K562 (cell line): ENCODE measurements at regions not wholly inside any gene's neighbourhood (a gene's known extent, or its start where the extent isn't known, plus 50 kb on each side); places are given as distances from the start of the nearest gene placed in this dataset.

Experiments used
- ATAC-seq: fragments of 200-7000 bp; cut with Tn5 transposase; 3 replicates; pipeline ENCODE4 v1.9.1; 2020; ENCODE audit warnings: moderate library complexity
- BruUV-seq: library from RNA; stranded (reverse); fragments of 400-500 nt; replicated peaks from 2 replicates; lab custom pipeline; 2021; lab: Mats Ljungman, UMichigan
- CTCF ChIA-PET: fragments of 300-600 bp; formaldehyde crosslinking; extraction: SDS; loops from one replicate; lab custom pipeline; 2021; ENCODE audit warnings: low intra/inter-chr PET ratio; lab: Yijun Ruan, JAX
- POLR2A ChIA-PET: fragments of 300-600, 350-650 bp; sonication (Branson Sonifier 250); formaldehyde crosslinking; extraction: SDS; loops from one replicate; lab custom pipeline; 2021; ENCODE audit warnings: antibody characterized with exemption, inconsistent platforms; lab: Yijun Ruan, JAX
- DNase-seq, 4 experiments: peaks; one replicate each; pipeline versions ENCODE4 v3.0.0 to v3.0.0-alpha.2; 2011 to 2018; ENCODE audit warnings: low spot score in 3 of 4, mixed read lengths in 3 of 4; ENCODE audit errors: extremely low read depth in 1 of 4
- FAIRE-seq: peaks from 2 replicates; lab custom pipeline; 2011; peaks lifted over from hg19 to GRCh38; lab: Jason Lieb, UNC
- H2AFZ ChIP-seq: 2 replicates; pipeline ENCODE4 v1.6.0; 2011; ENCODE audit warnings: low read depth, low read length, control low read depth, inconsistent platforms
- H3K27ac ChIP-seq: fragments of 200-600 bp; 3 replicates; pipeline ENCODE4 v1.8.0; 2011; ENCODE audit warnings: low read depth, mild to moderate bottlenecking, control low read depth, inconsistent platforms, low read length, moderate library complexity, mixed read lengths; ENCODE audit errors: extremely low read depth
- H3K27me3 ChIP-seq, 2 experiments: fragments of 300-600 bp in 1 of 2; 2 replicates in 1 of 2; 3 replicates in 1 of 2; pipeline versions ENCODE4 v1.6.0 to v1.8.0; 2011; ENCODE audit warnings: inconsistent platforms in 2 of 2, low read length in 2 of 2, mild to moderate bottlenecking in 1 of 2, mixed read lengths in 1 of 2, moderate library complexity in 1 of 2; ENCODE audit not compliant: control insufficient read depth in 2 of 2, insufficient read depth in 2 of 2
- H3K36me3 ChIP-seq: fragments of 300-600 bp; 3 replicates; pipeline ENCODE4 v1.8.0; 2011; ENCODE audit warnings: mild to moderate bottlenecking, low read length, inconsistent platforms; ENCODE audit not compliant: control insufficient read depth, insufficient read depth
- H3K4me1 ChIP-seq, 2 experiments: fragments of 200-600 bp in 1 of 2; replicated peaks in 1 of 2; 2 replicates in 1 of 2; 3 replicates in 1 of 2; pipeline versions ENCODE4 v1.5.1 to v1.8.0; 2011; ENCODE audit warnings: inconsistent platforms in 2 of 2, low read length in 2 of 2, mild to moderate bottlenecking in 1 of 2, mixed read lengths in 1 of 2, moderate library complexity in 1 of 2; ENCODE audit not compliant: control insufficient read depth in 2 of 2, insufficient read depth in 2 of 2
- H3K4me2 ChIP-seq: 2 replicates; pipeline ENCODE4 v1.6.1; 2011; ENCODE audit warnings: low read length, control low read depth, inconsistent platforms, mixed read lengths; ENCODE audit not compliant: insufficient read depth
- H3K4me3 ChIP-seq: fragments of 200-600 bp; sonication (generic), shearing (Covaris generic); 2 replicates; pipeline ENCODE4 v1.5.1; 2016; ENCODE audit warnings: control low read depth, inconsistent platforms
- H3K79me2 ChIP-seq: fragments of 200-600 bp; 3 replicates; pipeline ENCODE4 v1.8.0; 2011; ENCODE audit warnings: low read length, inconsistent platforms; ENCODE audit not compliant: control insufficient read depth, insufficient read depth
- H3K9ac ChIP-seq, 2 experiments: 2 replicates each; pipeline versions ENCODE4 v1.6.0 to v1.6.1; 2011; ENCODE audit warnings: low read depth in 2 of 2, low read length in 2 of 2, control low read depth in 1 of 2, inconsistent platforms in 1 of 2, mild to moderate bottlenecking in 1 of 2, mixed read lengths in 1 of 2; ENCODE audit not compliant: insufficient read depth in 1 of 2
- H3K9me1 ChIP-seq: one replicate; pipeline ENCODE4 v1.6.0; 2011; ENCODE audit warnings: inconsistent platforms, mild to moderate bottlenecking, low read length, moderate library complexity; ENCODE audit not compliant: control insufficient read depth, insufficient read depth
- H3K9me3 ChIP-seq: replicated peaks from 2 replicates; pipeline ENCODE4 v1.5.1; 2011; ENCODE audit warnings: low read depth, low read length, inconsistent platforms; ENCODE audit not compliant: control insufficient read depth, insufficient read depth
- H4K20me1 ChIP-seq: replicated peaks from 2 replicates; pipeline ENCODE4 v1.6.1; 2011; ENCODE audit warnings: low read length, inconsistent platforms, mixed read lengths; ENCODE audit not compliant: control insufficient read depth, insufficient read depth
- CBFB ChIP-seq: sonication (generic); formaldehyde crosslinking; IDR thresholded peaks from 2 replicates; pipeline ENCODE4 v1.4.0; 2020; ENCODE audit warnings: mild to moderate bottlenecking, missing genetic modification reagents
- CCNT2 ChIP-seq: IDR thresholded peaks from 2 replicates; pipeline ENCODE4 v1.6.1; 2011; ENCODE audit warnings: borderline replicate concordance, low read depth, mild to moderate bottlenecking, moderate library complexity, mixed read lengths, low read length; ENCODE audit not compliant: insufficient read length; ENCODE audit errors: extremely low read depth
- CHCHD3 ChIP-seq: fragments of 250-450 bp; sonication (Bioruptor Pico); IDR thresholded peaks from 2 replicates; pipeline ENCODE4 v2.1.2; 2022; ENCODE audit warnings: mild to moderate bottlenecking
- GTF2F1 ChIP-seq: IDR thresholded peaks from 2 replicates; pipeline ENCODE4 v1.6.1; 2011; ENCODE audit warnings: low read depth, low read length, improper control_type of control experiment
- MEF2D ChIP-seq: conservative IDR thresholded peaks from 2 replicates; pipeline ENCODE4 v1.6.1; 2016; ENCODE audit warnings: low read depth, missing genetic modification characterization, missing compliant biosample characterization
- NCOA2 ChIP-seq, 2 experiments: fragments of 450-650 bp; IDR thresholded peaks; 2 replicates each; pipeline ENCODE4 v1.6.1; 2018; ENCODE audit warnings: mild to moderate bottlenecking in 2 of 2, moderate library complexity in 1 of 2; ENCODE audit not compliant: partially characterized antibody in 2 of 2
- SIN3A ChIP-seq, 2 experiments: fragments of 150-350 bp in 1 of 2; IDR thresholded peaks; 2 replicates each; pipeline ENCODE4 v1.6.1; 2011 to 2016; ENCODE audit warnings: borderline replicate concordance in 2 of 2, low read depth in 2 of 2, low read length in 2 of 2, mild to moderate bottlenecking in 2 of 2, moderate library complexity in 2 of 2; ENCODE audit not compliant: control insufficient read depth in 1 of 2
- TARDBP ChIP-seq: fragments of 450-650 bp; IDR thresholded peaks from 2 replicates; pipeline ENCODE4 v1.6.1; 2016
- TFAM ChIP-seq: fragments of 250-450 bp; sonication (Bioruptor Pico); conservative IDR thresholded peaks from 2 replicates; pipeline ENCODE4 v1.5.0; 2021; ENCODE audit warnings: mild to moderate bottlenecking, moderate library complexity
- TSC22D4 ChIP-seq: fragments of 450-650 bp; IDR thresholded peaks from 2 replicates; pipeline ENCODE4 v1.6.1; 2016; ENCODE audit warnings: missing genetic modification characterization, missing biosample characterization, control low read depth
- ZNF133 ChIP-seq: fragments of 250-450 bp; sonication (Bioruptor Pico); IDR thresholded peaks from 2 replicates; pipeline ENCODE4 v1.4.0; 2020; ENCODE audit warnings: mild to moderate bottlenecking
- ZNF41 ChIP-seq: fragments of 250-450 bp; sonication (Bioruptor Pico); conservative IDR thresholded peaks from 2 replicates; pipeline ENCODE4 v1.4.0; 2020; ENCODE audit warnings: mild to moderate bottlenecking
- WGBS: fragments of 100-300 bp; shearing (Covaris generic); methylation state at CpG from one replicate; pipeline ENCODE4 v1.1.6; 2016; ENCODE audit warnings: low coverage, mixed read lengths; ENCODE audit not compliant: insufficient coverage; ENCODE audit errors: missing lambda C conversion rate; 5-methylcytosine and 5-hydroxymethylcytosine counted together
- in situ Hi-C: fragments of 300-500 bp; cut with MboI; formaldehyde crosslinking; loops from 4 replicates; pipeline ENCODE4 v1.15.0; 2018; ENCODE audit warnings: inconsistent platforms, mixed read lengths
- intact Hi-C: fragments of 100-400 bp; cut with micrococcal nuclease; formaldehyde crosslinking; loops from 2 replicates; pipeline ENCODE4 v1.14.2; 2022
- TF ChIP-seq, protein P1 (sequence below), 2 experiments: IDR thresholded peaks in 1 of 2; conservative IDR thresholded peaks in 1 of 2; 2 replicates each; pipeline ENCODE4 v1.6.1; 2016; ENCODE audit warnings: low read depth in 2 of 2, mild to moderate bottlenecking in 1 of 2, missing compliant biosample characterization in 1 of 2, missing genetic modification characterization in 1 of 2, moderate library complexity in 1 of 2
- TF ChIP-seq, protein P2 (sequence below): fragments of 250-450 bp; sonication (Bioruptor Pico); IDR thresholded peaks from 2 replicates; pipeline ENCODE4 v1.8.0; 2021; ENCODE audit warnings: borderline replicate concordance, mild to moderate bottlenecking, moderate library complexity; ENCODE audit not compliant: poor library complexity, severe bottlenecking

DNA sequence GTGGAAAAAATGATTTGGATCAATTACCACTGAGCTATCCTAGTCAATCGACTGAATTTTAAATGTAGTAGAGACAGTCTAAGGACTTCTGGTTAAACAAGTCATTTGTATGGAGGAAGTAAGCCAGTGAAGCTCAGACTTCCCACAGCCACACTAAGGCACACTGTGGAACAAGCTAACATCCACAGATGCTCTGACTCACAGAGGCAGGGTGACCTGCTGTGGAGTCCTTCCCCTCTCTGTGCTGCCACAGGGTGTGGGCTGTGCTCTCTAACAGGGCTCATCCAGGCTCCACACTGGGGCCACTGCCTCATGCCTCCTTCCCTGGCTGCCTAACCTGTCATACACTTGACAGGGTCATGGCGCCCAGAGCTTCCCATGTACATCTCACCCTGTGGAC lies 351.0 kb downstream of the GALR1 start:
- Histone ChIP-seq H3K4me2 (no peak overlapping the region), H3K4me3 (no peak overlapping the region), H3K27me3 (no peaks in the 10 kb centered on the region; a peak in 1 of 5 replicates), H3K9me3 (no peaks in the 10 kb centered on the region), H3K79me2 (no peaks in the 10 kb centered on the region), H3K36me3 (no peaks in the 10 kb centered on the region), H3K27ac (no peak overlapping the region), H3K4me1 (no peaks in the 10 kb centered on the region), H3K9me1 (no peaks in the 10 kb centered on the region), H3K9ac (no peak overlapping the region), H4K20me1 (no peaks in the 10 kb centered on the region), H2AFZ (no peak overlapping the region)
- POLR2A ChIA-PET = no interaction called here
- FAIRE-seq (no peak), ATAC-seq (no peak)
- CTCF ChIA-PET = no interaction called here
- intact Hi-C loops = no loop called here
- BruUV-seq = no TSS peak
- 0% methylated on average over 2 of the region's 2 CpGs for WGBS
- in situ Hi-C loops = no loop called here
- TF ChIP-seq CBFB = no peak
- no peak for TF ChIP-seq NCOA2 (IDR thresholded peaks at IDR 0.05; ENCODE audit: partially characterized antibody in 2 of 2)
- no peak for TF ChIP-seq SIN3A (IDR thresholded peaks at IDR 0.05; ENCODE audit: borderline replicate concordance in 2 of 2, control insufficient read depth in 1 of 2, low read depth in 2 of 2, low read length in 2 of 2)
- no peak for TF ChIP-seq TFAM (CRISPR knock-in tag)
- no peak for TF ChIP-seq ZNF133 (CRISPR knock-in tag)
- TF ChIP-seq, all 486 proteins: peak for 0
- no peak for DNase-seq

DNA sequence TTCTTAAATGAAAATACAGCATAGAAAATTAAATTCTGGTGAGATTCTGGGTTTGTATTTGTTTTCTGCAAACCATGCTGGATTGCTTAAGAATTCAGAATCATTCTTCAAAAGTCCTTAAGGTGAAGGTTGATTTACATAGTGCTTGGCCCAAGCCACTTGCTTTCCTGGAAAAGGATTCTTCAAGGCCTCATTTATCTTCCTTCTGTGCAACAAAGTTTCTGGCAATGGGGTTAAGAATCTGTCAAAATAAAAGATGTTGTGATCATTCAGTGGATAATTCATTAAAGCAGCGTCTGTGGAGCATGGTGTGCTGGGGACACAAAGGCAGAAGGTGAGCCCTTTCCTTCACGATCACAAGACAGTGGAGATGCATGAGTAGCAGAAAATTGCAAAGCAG lies 351.9 kb downstream of the GALR1 start:
- no peak for DNase-seq
- Histone ChIP-seq H3K27me3 (no peaks in the 10 kb centered on the region; a peak in 1 of 5 replicates), H3K79me2 (no peaks in the 10 kb centered on the region), H3K4me2 (no peak overlapping the region), H3K4me3 (no peak overlapping the region), H3K9ac (no peak overlapping the region), H2AFZ (no peak overlapping the region), H3K27ac (no peak overlapping the region), H3K4me1 (no peaks in the 10 kb centered on the region), H3K36me3 (no peaks in the 10 kb centered on the region), H3K9me1 (no peaks in the 10 kb centered on the region), H3K9me3 (no peaks in the 10 kb centered on the region), H4K20me1 (no peaks in the 10 kb centered on the region)
- no peak for ATAC-seq
- intact Hi-C loops (no loop called here), in situ Hi-C loops (no loop called here)
- ChIA-PET CTCF (no interaction called here), POLR2A (no interaction called here)
- BruUV-seq = no TSS peak
- FAIRE-seq = no peak
- 0% methylated on average over 2 of the region's 2 CpGs for WGBS
- no peak for TF ChIP-seq CHCHD3
- TF ChIP-seq MEF2D = no peak
- TF ChIP-seq, protein P1, sequence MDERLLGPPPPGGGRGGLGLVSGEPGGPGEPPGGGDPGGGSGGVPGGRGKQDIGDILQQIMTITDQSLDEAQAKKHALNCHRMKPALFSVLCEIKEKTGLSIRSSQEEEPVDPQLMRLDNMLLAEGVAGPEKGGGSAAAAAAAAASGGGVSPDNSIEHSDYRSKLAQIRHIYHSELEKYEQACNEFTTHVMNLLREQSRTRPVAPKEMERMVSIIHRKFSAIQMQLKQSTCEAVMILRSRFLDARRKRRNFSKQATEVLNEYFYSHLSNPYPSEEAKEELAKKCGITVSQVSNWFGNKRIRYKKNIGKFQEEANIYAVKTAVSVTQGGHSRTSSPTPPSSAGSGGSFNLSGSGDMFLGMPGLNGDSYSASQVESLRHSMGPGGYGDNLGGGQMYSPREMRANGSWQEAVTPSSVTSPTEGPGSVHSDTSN (CRISPR knock-in tag; IDR thresholded peaks at IDR 0.05; ENCODE audit: low read depth) = no peak
- TF ChIP-seq, protein P1 (tag; conservative IDR thresholded peaks at IDR 0.05; ENCODE audit: low read depth) = no peak
- TF ChIP-seq GTF2F1 = no peak
- TF ChIP-seq CCNT2 = no peak
- TF ChIP-seq TARDBP = no peak
- TF ChIP-seq CBFB = no peak
- TF ChIP-seq, protein P2, sequence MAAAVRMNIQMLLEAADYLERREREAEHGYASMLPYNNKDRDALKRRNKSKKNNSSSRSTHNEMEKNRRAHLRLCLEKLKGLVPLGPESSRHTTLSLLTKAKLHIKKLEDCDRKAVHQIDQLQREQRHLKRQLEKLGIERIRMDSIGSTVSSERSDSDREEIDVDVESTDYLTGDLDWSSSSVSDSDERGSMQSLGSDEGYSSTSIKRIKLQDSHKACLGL (CRISPR knock-in tag) = no peak
- no peak for TF ChIP-seq TSC22D4 (tag)
- no peak for TF ChIP-seq ZNF41 (CRISPR knock-in tag)
